K562 (cell line): ENCODE measurements at regions not wholly inside any gene's neighbourhood (a gene's known extent, or its start where the extent isn't known, plus 50 kb on each side); places are given as distances from the start of the nearest gene placed in this dataset.

ENCODE experiments used
- ATAC-seq: fragments of 200-7000 bp; cut with Tn5 transposase; 3 replicates; pipeline ENCODE4 v1.9.1; 2020; ENCODE audit warnings: moderate library complexity
- BruUV-seq: library from RNA; stranded (reverse); fragments of 400-500 nt; replicated peaks from 2 replicates; lab custom pipeline; 2021; lab: Mats Ljungman, UMichigan
- CTCF ChIA-PET: fragments of 300-600 bp; formaldehyde crosslinking; extraction: SDS; loops from one replicate; lab custom pipeline; 2021; ENCODE audit warnings: low intra/inter-chr PET ratio; lab: Yijun Ruan, JAX
- POLR2A ChIA-PET: fragments of 300-600, 350-650 bp; sonication (Branson Sonifier 250); formaldehyde crosslinking; extraction: SDS; loops from one replicate; lab custom pipeline; 2021; ENCODE audit warnings: antibody characterized with exemption, inconsistent platforms; lab: Yijun Ruan, JAX
- DNase-seq, 4 experiments: peaks; one replicate each; pipeline versions ENCODE4 v3.0.0 to v3.0.0-alpha.2; 2011 to 2018; ENCODE audit warnings: low spot score in 3 of 4, mixed read lengths in 3 of 4; ENCODE audit errors: extremely low read depth in 1 of 4
- FAIRE-seq: peaks from 2 replicates; lab custom pipeline; 2011; peaks lifted over from hg19 to GRCh38; lab: Jason Lieb, UNC
- H2AFZ ChIP-seq: 2 replicates; pipeline ENCODE4 v1.6.0; 2011; ENCODE audit warnings: low read depth, low read length, control low read depth, inconsistent platforms
- H3K27ac ChIP-seq: fragments of 200-600 bp; 3 replicates; pipeline ENCODE4 v1.8.0; 2011; ENCODE audit warnings: low read depth, mild to moderate bottlenecking, control low read depth, inconsistent platforms, low read length, moderate library complexity, mixed read lengths; ENCODE audit errors: extremely low read depth
- H3K27me3 ChIP-seq, 2 experiments: fragments of 300-600 bp in 1 of 2; 2 replicates in 1 of 2; 3 replicates in 1 of 2; pipeline versions ENCODE4 v1.6.0 to v1.8.0; 2011; ENCODE audit warnings: inconsistent platforms in 2 of 2, low read length in 2 of 2, mild to moderate bottlenecking in 1 of 2, mixed read lengths in 1 of 2, moderate library complexity in 1 of 2; ENCODE audit not compliant: control insufficient read depth in 2 of 2, insufficient read depth in 2 of 2
- H3K36me3 ChIP-seq: fragments of 300-600 bp; 3 replicates; pipeline ENCODE4 v1.8.0; 2011; ENCODE audit warnings: mild to moderate bottlenecking, low read length, inconsistent platforms; ENCODE audit not compliant: control insufficient read depth, insufficient read depth
- H3K4me1 ChIP-seq, 2 experiments: fragments of 200-600 bp in 1 of 2; replicated peaks in 1 of 2; 2 replicates in 1 of 2; 3 replicates in 1 of 2; pipeline versions ENCODE4 v1.5.1 to v1.8.0; 2011; ENCODE audit warnings: inconsistent platforms in 2 of 2, low read length in 2 of 2, mild to moderate bottlenecking in 1 of 2, mixed read lengths in 1 of 2, moderate library complexity in 1 of 2; ENCODE audit not compliant: control insufficient read depth in 2 of 2, insufficient read depth in 2 of 2
- H3K4me2 ChIP-seq: 2 replicates; pipeline ENCODE4 v1.6.1; 2011; ENCODE audit warnings: low read length, control low read depth, inconsistent platforms, mixed read lengths; ENCODE audit not compliant: insufficient read depth
- H3K4me3 ChIP-seq: fragments of 200-600 bp; sonication (generic), shearing (Covaris generic); 2 replicates; pipeline ENCODE4 v1.5.1; 2016; ENCODE audit warnings: control low read depth, inconsistent platforms
- H3K79me2 ChIP-seq: fragments of 200-600 bp; 3 replicates; pipeline ENCODE4 v1.8.0; 2011; ENCODE audit warnings: low read length, inconsistent platforms; ENCODE audit not compliant: control insufficient read depth, insufficient read depth
- H3K9ac ChIP-seq, 2 experiments: 2 replicates each; pipeline versions ENCODE4 v1.6.0 to v1.6.1; 2011; ENCODE audit warnings: low read depth in 2 of 2, low read length in 2 of 2, control low read depth in 1 of 2, inconsistent platforms in 1 of 2, mild to moderate bottlenecking in 1 of 2, mixed read lengths in 1 of 2; ENCODE audit not compliant: insufficient read depth in 1 of 2
- H3K9me1 ChIP-seq: one replicate; pipeline ENCODE4 v1.6.0; 2011; ENCODE audit warnings: inconsistent platforms, mild to moderate bottlenecking, low read length, moderate library complexity; ENCODE audit not compliant: control insufficient read depth, insufficient read depth
- H3K9me3 ChIP-seq: replicated peaks from 2 replicates; pipeline ENCODE4 v1.5.1; 2011; ENCODE audit warnings: low read depth, low read length, inconsistent platforms; ENCODE audit not compliant: control insufficient read depth, insufficient read depth
- H4K20me1 ChIP-seq: replicated peaks from 2 replicates; pipeline ENCODE4 v1.6.1; 2011; ENCODE audit warnings: low read length, inconsistent platforms, mixed read lengths; ENCODE audit not compliant: control insufficient read depth, insufficient read depth
- CTCF ChIP-seq, 3 experiments: IDR thresholded peaks in 2 of 3; conservative IDR thresholded peaks in 1 of 3; 2 replicates each; pipeline ENCODE4 v1.5.1; 2011 to 2012; ENCODE audit warnings: low read length in 3 of 3, mild to moderate bottlenecking in 3 of 3, control low read depth in 2 of 3, improper control_type of control experiment in 1 of 3, inconsistent platforms in 1 of 3, low read depth in 1 of 3, mixed read lengths in 1 of 3, moderate library complexity in 1 of 3; ENCODE audit not compliant: insufficient read depth in 2 of 3
- IFI16 ChIP-seq: fragments of 250-450 bp; sonication (Bioruptor Pico); IDR thresholded peaks from 2 replicates; pipeline ENCODE4 v2.1.2; 2022; ENCODE audit warnings: mild to moderate bottlenecking, inconsistent platforms
- MITF ChIP-seq: IDR thresholded peaks from 2 replicates; pipeline ENCODE4 v1.6.1; 2014; ENCODE audit warnings: antibody characterized with exemption
- MXI1 ChIP-seq: IDR thresholded peaks from 2 replicates; pipeline ENCODE4 v1.6.1; 2011; ENCODE audit warnings: low read depth, mild to moderate bottlenecking, improper control_type of control experiment, low read length
- RBM14 ChIP-seq: fragments of 200-400 bp; formaldehyde crosslinking; IDR thresholded peaks from 2 replicates; pipeline ENCODE4 v1.6.1; 2018; ENCODE audit warnings: low read depth, mild to moderate bottlenecking, low read length, moderate library complexity, borderline replicate concordance; ENCODE audit not compliant: insufficient read depth
- ZFP91 ChIP-seq: sonication (generic); formaldehyde crosslinking; IDR thresholded peaks from 2 replicates; pipeline ENCODE4 v1.8.0; 2022; ENCODE audit warnings: mild to moderate bottlenecking, missing genetic modification reagents
- WGBS: fragments of 100-300 bp; shearing (Covaris generic); methylation state at CpG from one replicate; pipeline ENCODE4 v1.1.6; 2016; ENCODE audit warnings: low coverage, mixed read lengths; ENCODE audit not compliant: insufficient coverage; ENCODE audit errors: missing lambda C conversion rate; 5-methylcytosine and 5-hydroxymethylcytosine counted together
- in situ Hi-C: fragments of 300-500 bp; cut with MboI; formaldehyde crosslinking; loops from 4 replicates; pipeline ENCODE4 v1.15.0; 2018; ENCODE audit warnings: inconsistent platforms, mixed read lengths
- intact Hi-C: fragments of 100-400 bp; cut with micrococcal nuclease; formaldehyde crosslinking; loops from 2 replicates; pipeline ENCODE4 v1.14.2; 2022
- TF ChIP-seq, protein P1 (sequence below): sonication (generic); formaldehyde crosslinking; IDR thresholded peaks from 2 replicates; pipeline ENCODE4 v1.8.0; 2023; ENCODE audit warnings: mild to moderate bottlenecking, missing genetic modification reagents
- TF ChIP-seq, protein P2 (sequence below), 2 experiments: fragments of 450-650 bp; IDR thresholded peaks; 2 replicates each; pipeline ENCODE4 v1.6.1; 2016

GRCh38 chr10:20598590-20598989 lies 298.5 kb downstream of the NEBL start:
- Histone ChIP-seq H3K27me3 (no peaks in the 10 kb centered on the region), H3K4me2 (no peak overlapping the region), H3K36me3 (no peaks in the 10 kb centered on the region), H4K20me1 (no peaks in the 10 kb centered on the region), H3K9ac (no peak overlapping the region), H3K9me3 (no peaks in the 10 kb centered on the region), H3K4me3 (no peak overlapping the region), H3K79me2 (no peaks in the 10 kb centered on the region), H3K9me1 (no peaks in the 10 kb centered on the region), H3K27ac (no peak overlapping the region), H3K4me1 (no peaks in the 10 kb centered on the region), H2AFZ (no peak overlapping the region)
- TF ChIP-seq CTCF (IDR thresholded peaks at IDR 0.05 in 2 of 3, conservative IDR thresholded peaks at IDR 0.05 in 1 of 3; ENCODE audit: insufficient read depth in 2 of 3, low read depth in 1 of 3, low read length in 3 of 3) (no peak), RBM14 (no peak), IFI16 (no peak), ZFP91 (CRISPR knock-in tag) (no peak), MXI1 (no peak), MITF (no peak)
- TF ChIP-seq, protein P1, sequence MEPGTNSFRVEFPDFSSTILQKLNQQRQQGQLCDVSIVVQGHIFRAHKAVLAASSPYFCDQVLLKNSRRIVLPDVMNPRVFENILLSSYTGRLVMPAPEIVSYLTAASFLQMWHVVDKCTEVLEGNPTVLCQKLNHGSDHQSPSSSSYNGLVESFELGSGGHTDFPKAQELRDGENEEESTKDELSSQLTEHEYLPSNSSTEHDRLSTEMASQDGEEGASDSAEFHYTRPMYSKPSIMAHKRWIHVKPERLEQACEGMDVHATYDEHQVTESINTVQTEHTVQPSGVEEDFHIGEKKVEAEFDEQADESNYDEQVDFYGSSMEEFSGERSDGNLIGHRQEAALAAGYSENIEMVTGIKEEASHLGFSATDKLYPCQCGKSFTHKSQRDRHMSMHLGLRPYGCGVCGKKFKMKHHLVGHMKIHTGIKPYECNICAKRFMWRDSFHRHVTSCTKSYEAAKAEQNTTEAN (CRISPR knock-in tag): no peak
- TF ChIP-seq, protein P2, sequence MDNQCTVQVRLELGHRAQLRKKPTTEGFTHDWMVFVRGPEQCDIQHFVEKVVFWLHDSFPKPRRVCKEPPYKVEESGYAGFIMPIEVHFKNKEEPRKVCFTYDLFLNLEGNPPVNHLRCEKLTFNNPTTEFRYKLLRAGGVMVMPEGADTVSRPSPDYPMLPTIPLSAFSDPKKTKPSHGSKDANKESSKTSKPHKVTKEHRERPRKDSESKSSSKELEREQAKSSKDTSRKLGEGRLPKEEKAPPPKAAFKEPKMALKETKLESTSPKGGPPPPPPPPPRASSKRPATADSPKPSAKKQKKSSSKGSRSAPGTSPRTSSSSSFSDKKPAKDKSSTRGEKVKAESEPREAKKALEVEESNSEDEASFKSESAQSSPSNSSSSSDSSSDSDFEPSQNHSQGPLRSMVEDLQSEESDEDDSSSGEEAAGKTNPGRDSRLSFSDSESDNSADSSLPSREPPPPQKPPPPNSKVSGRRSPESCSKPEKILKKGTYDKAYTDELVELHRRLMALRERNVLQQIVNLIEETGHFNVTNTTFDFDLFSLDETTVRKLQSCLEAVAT (IDR thresholded peaks at IDR 0.05): no peak
- BruUV-seq: no TSS peak
- POLR2A ChIA-PET: no interaction called here
- CTCF ChIA-PET: no interaction called here
- in situ Hi-C loops (no loop called here), intact Hi-C loops (no loop called here)
- FAIRE-seq (no peak), ATAC-seq (no peak), DNase-seq (no peak)
- 0% methylated on average over 3 of the region's 3 CpGs for WGBS
